Epithelial cell of proximal tubule (primary cell): ENCODE measurements at regions not wholly inside any gene's neighbourhood (a gene's known extent, or its start where the extent isn't known, plus 50 kb on each side); places are given as distances from the start of the nearest gene placed in this dataset.
"Not testable (repeated sequence)": the region's sequence is repeated elsewhere in the genome, so short reads cannot be mapped to it uniquely, and the experiment has no call there.

Experiments
- DNase-seq: peaks from one replicate; pipeline ENCODE4 v3.0.0-alpha.2; 2011; ENCODE audit warnings: low read depth
- H3K4me3 ChIP-seq: 2 replicates; pipeline ENCODE4 v1.5.1; 2011; ENCODE audit warnings: low read depth, mild to moderate bottlenecking, low read length
- TF ChIP-seq, protein P1 (sequence below): conservative IDR thresholded peaks from 2 replicates; pipeline ENCODE4 v1.5.1; 2012; ENCODE audit warnings: low read depth, mild to moderate bottlenecking, low read length

DNA sequence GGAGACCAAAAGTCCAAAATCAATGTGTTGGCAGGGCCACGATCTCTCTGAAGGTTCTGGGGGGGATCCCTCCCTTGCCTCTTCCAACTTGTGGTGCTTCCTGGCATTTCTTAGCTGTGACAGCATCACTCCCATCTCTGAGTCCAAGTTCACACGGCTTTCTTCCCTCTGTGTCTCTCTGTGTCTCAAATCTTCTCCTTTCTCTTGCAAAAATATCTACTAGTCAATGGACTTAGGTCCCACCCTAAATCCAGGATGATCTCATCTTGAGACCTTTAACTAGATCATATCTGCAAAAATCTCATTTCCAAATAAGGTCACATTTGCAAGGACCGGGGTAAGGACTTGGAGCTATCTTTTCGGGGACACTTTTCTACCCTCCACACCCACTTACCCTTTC is 186.1 kb downstream of the HSD17B3 start:
- DNase-seq: no peak
- TF ChIP-seq, protein P1, sequence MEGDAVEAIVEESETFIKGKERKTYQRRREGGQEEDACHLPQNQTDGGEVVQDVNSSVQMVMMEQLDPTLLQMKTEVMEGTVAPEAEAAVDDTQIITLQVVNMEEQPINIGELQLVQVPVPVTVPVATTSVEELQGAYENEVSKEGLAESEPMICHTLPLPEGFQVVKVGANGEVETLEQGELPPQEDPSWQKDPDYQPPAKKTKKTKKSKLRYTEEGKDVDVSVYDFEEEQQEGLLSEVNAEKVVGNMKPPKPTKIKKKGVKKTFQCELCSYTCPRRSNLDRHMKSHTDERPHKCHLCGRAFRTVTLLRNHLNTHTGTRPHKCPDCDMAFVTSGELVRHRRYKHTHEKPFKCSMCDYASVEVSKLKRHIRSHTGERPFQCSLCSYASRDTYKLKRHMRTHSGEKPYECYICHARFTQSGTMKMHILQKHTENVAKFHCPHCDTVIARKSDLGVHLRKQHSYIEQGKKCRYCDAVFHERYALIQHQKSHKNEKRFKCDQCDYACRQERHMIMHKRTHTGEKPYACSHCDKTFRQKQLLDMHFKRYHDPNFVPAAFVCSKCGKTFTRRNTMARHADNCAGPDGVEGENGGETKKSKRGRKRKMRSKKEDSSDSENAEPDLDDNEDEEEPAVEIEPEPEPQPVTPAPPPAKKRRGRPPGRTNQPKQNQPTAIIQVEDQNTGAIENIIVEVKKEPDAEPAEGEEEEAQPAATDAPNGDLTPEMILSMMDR: no peak
- no peak overlapping the region for H3K4me3 ChIP-seq

DNA sequence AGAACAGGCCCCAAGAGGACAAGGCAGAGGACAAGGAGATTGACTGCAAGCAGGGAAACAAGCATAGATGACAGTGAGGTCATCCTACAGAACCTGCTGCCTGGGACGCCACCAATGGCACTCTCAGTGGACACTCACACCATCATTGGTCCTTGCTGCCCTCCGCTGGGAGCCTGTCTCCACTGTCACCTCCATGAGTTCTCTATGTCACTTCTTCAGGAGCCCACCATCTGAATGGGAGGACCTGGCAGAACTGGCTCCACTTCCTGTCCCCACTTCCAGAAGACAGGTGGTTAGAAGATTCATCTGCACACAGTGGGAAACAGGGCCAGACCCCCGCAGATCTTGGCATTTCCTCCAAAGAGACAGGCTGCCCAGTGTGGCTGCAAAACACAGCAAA is 188.9 kb downstream of the HSD17B3 start:
- H3K4me3 ChIP-seq: no peak overlapping the region
- TF ChIP-seq, protein P1: no peak
- no peak for DNase-seq

DNA sequence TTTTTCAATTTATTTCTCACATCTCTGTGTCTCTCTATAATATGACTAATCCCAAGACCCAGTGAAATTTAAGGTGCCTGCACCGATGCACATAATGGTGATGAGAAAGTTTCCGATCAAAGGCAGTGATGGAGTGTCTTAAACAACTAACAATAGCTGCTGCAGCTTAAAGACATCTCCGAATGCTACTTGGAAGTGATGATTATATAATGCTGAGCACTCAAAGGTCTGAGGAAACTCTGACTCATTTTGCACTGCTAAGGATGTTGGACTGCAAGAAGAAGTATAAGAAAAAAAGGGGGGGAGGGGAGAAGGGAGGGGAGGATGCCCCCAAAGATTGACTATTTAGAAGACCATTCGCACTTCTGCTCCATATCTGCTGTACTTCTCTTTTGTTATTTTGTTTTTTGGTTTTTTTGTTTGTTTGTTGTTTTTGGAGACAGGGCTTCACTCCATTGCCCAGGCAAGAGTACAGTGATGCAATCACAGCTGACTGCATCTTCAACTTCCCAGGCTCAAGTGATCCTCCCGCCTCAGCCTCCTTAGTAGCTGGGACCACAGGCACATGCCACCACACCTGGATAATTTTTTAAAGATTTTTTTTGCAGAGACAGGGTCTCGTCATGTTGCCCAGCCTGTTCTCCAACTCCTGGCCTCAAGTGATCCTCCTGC is 192.2 kb downstream of the HSD17B3 start:
- DNase-seq: no peak
- TF ChIP-seq, protein P1: no peak
- no peak overlapping the region for H3K4me3 ChIP-seq

DNA sequence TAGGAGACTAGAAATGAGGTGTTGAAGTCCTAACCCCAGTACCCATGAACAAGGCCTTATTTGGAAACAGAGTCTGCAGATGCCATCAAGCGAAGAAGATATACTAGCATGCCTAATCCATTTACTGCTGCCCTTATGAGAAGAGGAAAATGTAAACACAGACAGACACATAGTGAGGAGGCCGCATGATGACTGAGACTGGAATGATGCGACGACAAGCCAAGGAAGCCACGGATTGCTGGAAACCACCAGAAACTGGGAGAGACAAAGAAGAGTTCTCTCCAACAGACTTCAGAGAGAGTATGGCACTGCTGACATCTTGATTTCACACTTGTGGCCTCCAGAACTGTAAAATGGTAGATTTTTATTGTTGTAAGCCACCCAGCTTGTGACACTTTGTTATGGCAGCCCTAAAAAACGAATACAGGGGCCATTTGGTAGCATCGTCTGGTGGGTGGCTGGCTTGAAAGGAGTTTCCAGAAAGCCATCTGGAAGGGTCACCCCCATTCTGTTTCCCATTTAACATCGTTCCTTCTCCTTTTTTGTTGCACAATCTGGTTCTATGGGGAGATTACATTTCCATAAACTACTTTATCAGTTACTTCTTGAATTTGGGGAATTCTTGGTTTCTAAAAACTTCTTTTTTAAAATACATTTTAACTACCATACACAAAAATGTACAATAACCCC is 193.1 kb downstream of the HSD17B3 start:
- no peak for DNase-seq
- no peak overlapping the region for H3K4me3 ChIP-seq
- TF ChIP-seq, protein P1: no peak

DNA sequence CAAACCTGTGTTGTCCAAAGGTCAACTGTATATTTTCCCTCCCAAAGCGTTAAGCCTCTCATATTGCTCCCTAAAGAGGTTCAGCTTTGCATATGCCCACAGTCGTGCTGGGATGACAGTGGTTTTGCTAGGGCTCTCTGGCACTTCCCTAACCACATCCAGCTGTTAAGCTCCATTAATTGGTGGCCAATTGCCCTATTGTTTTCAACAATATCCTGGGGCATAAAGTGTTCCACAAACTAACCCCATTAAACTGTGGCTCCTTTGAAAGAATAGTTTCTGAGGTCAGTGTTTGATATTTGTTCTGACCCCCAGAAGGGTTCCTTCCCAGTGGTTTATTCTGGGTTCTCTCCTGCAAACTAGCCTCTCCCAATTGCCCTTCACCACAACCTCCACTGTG is 194.5 kb downstream of the HSD17B3 start:
- no peak overlapping the region for H3K4me3 ChIP-seq
- DNase-seq: no peak
- TF ChIP-seq, protein P1: no peak

DNA sequence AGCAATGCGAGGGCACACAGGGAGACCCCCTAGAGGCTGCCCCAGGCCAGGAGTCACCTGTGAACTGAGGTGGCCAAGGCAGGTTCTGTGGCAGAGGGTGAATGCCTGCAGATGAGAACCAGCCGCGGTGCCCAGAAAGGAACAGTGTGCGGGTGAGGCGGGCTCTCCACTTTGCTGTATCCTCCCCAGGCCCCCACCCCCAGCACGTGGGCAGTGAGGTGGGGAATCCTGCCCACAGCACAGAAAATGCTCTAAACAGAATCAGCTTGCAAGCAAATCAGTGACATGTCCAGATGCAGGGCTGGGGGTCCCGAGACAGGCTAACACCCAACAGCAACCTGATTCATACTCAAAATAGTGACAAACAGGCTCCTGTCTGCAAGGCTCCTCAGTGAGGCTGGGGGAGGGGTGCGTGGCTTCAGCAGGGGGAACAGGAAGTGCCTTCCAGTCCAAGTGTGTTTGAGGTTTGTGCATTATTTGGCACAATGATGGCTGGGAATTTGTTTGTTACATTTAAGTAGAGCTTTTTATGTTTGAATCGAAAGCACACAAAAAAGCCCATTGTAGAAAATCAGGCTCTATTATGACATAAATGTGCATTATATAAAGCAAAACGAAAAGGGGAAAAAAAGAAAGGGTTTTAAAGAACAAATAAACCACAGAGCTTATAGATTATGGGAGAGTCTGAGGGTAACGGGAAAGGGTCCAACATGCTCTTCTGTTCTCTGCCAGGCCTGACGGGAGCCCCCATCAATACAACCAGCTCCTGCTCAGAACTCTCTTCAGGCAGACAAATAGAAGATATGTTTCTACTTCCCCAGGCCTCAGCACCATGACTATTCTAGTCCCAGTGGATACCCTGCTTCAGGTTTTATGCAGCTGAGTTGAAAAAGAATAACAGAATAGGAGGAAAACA is 201.3 kb downstream of the HSD17B3 start:
- TF ChIP-seq, protein P1: no peak
- DNase-seq: no peak

DNA sequence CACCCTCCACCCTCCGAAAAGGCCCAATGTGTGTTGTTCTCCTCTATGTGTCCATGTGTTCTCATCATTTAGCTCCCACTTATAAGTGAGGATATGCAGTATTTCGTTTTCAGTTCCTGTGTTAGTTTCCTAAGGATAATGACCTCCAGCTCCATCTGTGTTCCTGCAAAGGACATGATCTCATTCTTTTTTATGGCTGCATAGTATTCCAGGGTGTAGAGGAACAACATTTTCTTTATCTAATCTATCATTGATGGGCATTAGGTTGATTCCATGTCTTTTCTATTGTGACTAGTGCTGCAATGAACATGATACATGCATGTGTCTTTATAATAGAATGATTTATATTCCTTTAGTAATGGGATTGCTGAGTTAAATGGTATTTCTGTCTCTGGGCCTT is 211.3 kb downstream of the HSD17B3 start:
- H3K4me3 ChIP-seq: not testable (repeated sequence)

More for the DNA sequence above, 201.3 kb downstream of the HSD17B3 start:
- no peak overlapping the region for H3K4me3 ChIP-seq

More for the DNA sequence above, 211.3 kb downstream of the HSD17B3 start:
- DNase-seq: not testable (repeated sequence)
